ENCODE measurements at regions not wholly inside any gene's neighbourhood (a gene's known extent, or its start where the extent isn't known, plus 50 kb on each side); places are given as distances from the start of the nearest gene placed in this dataset.

DNA sequence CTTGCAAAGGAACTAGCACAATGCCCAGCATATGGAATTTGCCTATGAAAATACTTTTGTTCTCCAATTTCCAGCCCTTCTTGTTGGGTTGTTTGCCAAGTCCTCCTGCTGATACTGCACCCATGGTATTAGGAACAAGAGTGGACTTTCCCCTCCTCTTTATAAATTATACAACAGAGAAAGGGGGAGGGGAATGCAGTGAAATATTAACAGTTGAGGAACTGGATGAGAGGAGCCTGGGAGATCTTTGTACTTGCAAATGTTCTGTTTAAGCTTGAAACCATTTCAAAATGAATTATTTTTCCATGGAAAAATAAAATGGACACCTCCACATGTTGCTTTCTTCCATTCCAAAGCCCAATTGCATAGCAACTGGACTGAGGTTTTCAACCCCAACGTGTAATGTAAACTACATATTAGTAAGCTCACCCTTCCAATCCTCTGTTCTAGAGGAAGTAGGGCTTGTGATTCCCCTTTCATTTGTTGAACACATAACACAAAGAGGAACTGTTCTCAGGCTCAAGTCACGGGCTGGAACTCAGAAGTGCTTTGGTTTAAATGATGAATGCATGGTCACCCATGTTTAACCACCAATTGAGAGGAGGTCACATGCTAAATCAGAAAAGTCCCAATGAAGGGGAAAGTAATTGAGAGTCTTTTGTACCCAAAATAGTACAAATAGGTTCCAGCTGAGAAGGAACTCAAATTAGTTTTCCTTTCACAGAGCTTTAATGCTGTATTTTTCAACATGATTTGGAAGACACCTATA is 66.2 kb upstream of the ZC3H12C start:
- DNase-seq (ENCODE audit: low read depth), result no peak

DNA sequence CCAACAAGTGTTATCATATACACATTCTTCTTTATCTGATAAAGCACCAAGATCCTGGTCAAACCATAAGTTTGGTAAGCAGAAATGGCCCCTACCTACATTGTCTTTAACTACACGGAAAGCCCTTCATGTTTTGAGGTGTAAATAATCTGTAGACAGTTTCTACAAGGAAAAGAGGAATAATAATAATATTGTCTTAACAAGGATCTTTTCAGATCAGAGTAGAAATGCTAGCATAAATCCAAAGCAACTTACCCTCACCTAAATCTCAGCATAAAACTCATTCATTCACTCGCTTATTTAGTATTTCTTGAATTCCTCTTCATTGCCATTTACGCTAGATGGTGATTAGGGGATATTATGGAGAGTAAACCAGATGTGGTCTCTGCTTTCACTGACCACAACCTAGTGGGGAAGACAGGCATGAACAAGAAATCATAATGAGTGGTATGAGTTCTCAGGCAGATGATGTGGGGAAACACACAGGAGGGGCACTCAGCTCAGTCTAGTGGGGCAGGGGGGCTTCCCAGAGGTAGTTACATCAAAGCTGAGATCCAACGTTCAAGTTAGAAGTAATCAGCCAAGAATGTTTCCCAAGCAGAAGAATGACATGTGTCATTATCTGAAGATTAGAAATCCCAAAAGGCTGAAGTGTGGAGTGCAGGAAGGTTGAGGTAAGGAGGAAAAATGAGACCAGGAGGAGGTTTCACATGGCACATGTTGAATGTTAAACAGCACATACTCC is 65.4 kb upstream of the ZC3H12C start:
- in situ Hi-C loops (cut with HindIII; ENCODE audit: low sequenced_read_pairs), result no loop called here
- TF ChIP-seq, protein P1, sequence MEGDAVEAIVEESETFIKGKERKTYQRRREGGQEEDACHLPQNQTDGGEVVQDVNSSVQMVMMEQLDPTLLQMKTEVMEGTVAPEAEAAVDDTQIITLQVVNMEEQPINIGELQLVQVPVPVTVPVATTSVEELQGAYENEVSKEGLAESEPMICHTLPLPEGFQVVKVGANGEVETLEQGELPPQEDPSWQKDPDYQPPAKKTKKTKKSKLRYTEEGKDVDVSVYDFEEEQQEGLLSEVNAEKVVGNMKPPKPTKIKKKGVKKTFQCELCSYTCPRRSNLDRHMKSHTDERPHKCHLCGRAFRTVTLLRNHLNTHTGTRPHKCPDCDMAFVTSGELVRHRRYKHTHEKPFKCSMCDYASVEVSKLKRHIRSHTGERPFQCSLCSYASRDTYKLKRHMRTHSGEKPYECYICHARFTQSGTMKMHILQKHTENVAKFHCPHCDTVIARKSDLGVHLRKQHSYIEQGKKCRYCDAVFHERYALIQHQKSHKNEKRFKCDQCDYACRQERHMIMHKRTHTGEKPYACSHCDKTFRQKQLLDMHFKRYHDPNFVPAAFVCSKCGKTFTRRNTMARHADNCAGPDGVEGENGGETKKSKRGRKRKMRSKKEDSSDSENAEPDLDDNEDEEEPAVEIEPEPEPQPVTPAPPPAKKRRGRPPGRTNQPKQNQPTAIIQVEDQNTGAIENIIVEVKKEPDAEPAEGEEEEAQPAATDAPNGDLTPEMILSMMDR (IDR thresholded peaks at IDR 0.05; ENCODE audit: low read depth, low read length, missing control alignments), result no peak
- DNase-seq (ENCODE audit: low read depth), result no peak
- H3K4me3 ChIP-seq (ENCODE audit: low read depth, low read length), result no peak overlapping the region

More for the DNA sequence above, 66.2 kb upstream of the ZC3H12C start:
- H3K4me3 ChIP-seq (ENCODE audit: low read depth, low read length), result no peak overlapping the region
- TF ChIP-seq, protein P1 (IDR thresholded peaks at IDR 0.05; ENCODE audit: low read depth, low read length, missing control alignments), result no peak
- in situ Hi-C loops (cut with HindIII; ENCODE audit: low sequenced_read_pairs), result no loop called here

DNA sequence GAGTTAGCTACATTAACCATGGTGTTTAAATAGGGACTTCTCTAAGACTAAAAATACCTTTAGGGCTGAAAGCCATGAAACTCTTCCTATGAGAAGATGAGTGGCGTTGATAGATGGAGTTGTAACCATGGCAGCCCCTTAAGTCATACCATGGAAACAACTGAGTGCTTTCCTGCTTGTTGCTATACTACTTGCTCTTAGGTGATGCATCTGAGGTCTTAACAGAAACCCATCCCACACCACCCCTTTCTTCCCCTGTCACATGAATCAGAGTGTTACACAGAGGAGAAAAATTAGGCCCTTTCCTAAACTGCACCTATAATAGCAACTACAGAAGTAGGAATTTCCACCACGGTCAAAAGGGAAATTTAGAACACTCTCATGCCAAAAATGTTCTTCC is 64.3 kb upstream of the ZC3H12C start:
- DNase-seq (ENCODE audit: low read depth), result no peak
- no peak overlapping the region for H3K4me3 ChIP-seq (ENCODE audit: low read depth, low read length)
- TF ChIP-seq, protein P1 (IDR thresholded peaks at IDR 0.05; ENCODE audit: low read depth, low read length, missing control alignments), result no peak
- in situ Hi-C loops (cut with HindIII; ENCODE audit: low sequenced_read_pairs), result no loop called here

DNA sequence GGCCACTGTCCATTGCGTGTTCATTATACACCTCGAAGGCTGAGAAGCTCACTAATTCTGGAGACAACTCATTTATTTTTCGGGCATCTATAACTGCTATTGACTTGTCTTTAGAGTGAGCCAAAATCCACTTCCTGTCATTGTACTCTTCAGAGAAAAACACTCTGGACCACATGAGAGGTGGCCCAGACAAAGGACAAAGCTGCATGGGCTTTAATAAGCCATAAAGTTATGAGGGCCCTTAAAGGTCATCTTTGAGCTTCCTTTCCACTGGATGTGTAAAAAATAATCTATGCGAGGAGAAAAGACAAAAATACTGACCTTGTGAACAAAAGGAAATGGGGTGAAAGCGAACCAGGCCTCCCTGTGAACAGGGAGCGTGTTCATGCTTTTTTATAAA is 63.5 kb upstream of the ZC3H12C start:
- TF ChIP-seq, protein P1 (IDR thresholded peaks at IDR 0.05; ENCODE audit: low read depth, low read length, missing control alignments), result no peak
- no peak overlapping the region for H3K4me3 ChIP-seq (ENCODE audit: low read depth, low read length)
- no peak for DNase-seq (ENCODE audit: low read depth)
- in situ Hi-C loops (cut with HindIII; ENCODE audit: low sequenced_read_pairs), result no loop called here

DNA sequence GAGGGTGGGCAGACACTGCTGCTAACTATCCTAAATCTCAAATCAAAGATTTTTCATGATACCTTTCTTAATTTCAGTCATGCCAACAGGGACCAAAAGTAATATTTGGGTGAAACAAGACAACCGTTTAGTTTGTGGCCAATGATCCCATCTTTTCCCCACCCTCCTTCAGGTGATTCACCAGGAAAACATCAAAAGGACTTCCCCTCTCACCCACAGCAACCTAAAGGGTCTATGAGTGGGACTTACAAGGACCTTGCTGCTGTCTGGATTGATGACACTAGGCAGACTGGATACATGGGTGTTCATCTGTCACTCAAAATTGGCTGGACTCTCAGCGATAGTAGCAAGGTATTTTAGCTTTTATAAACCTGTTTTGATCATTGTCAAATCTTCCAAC is 62.0 kb upstream of the ZC3H12C start:
- TF ChIP-seq, protein P1 (IDR thresholded peaks at IDR 0.05; ENCODE audit: low read depth, low read length, missing control alignments), result no peak
- DNase-seq (ENCODE audit: low read depth), result no peak
- no peak overlapping the region for H3K4me3 ChIP-seq (ENCODE audit: low read depth, low read length)
- in situ Hi-C loops (cut with HindIII; ENCODE audit: low sequenced_read_pairs), result no loop called here

DNA sequence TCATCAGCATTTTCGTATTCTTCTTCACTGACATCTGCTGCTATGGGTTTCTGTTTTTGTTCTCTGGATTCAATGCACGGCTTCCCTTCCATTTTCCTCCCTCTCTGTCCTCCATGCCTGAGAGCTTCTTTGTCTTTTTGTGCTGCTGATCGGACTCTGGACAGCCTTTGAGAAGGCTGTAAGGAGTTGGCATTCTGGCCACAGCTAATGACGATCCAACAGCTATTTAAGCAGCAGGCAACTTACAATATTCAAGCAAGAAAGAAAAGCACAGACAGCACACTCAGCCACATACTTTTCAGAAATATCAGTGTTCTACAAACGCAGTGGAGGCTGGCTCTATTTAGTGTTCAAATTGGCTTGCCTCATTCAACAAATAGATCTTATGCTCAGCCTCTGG is 60.9 kb upstream of the ZC3H12C start:
- no peak for DNase-seq (ENCODE audit: low read depth)
- no peak overlapping the region for H3K4me3 ChIP-seq (ENCODE audit: low read depth, low read length)
- TF ChIP-seq, protein P1 (IDR thresholded peaks at IDR 0.05; ENCODE audit: low read depth, low read length, missing control alignments), result no peak
- in situ Hi-C loops (cut with HindIII; ENCODE audit: low sequenced_read_pairs), result no loop called here

Measured in astrocyte of the cerebellum (primary cell).